Liver (tissue), 3 donors: ENCODE measurements at regions not wholly inside any gene's neighbourhood (a gene's known extent, or its start where the extent isn't known, plus 50 kb on each side); places are given as distances from the start of the nearest gene placed in this dataset.

Source experiments
- EGR1 ChIP-seq, 2 donors: IDR thresholded peaks; 2 replicates each; pipeline ENCODE4 v1.6.1; 2016 to 2018; ENCODE audit warnings: antibody characterized with exemption in 2 of 2, low read depth in 2 of 2
- GABPA ChIP-seq, 2 donors: IDR thresholded peaks in 1 of 2; conservative IDR thresholded peaks in 1 of 2; 2 replicates each; pipeline ENCODE4 v1.6.1; 2016; ENCODE audit warnings: antibody characterized with exemption in 2 of 2, mild to moderate bottlenecking in 1 of 2, moderate library complexity in 1 of 2
- MAX ChIP-seq: IDR thresholded peaks from 2 replicates; pipeline ENCODE4 v1.6.1; 2016; ENCODE audit warnings: antibody characterized with exemption
- RAD21 ChIP-seq, 2 donors: IDR thresholded peaks; 2 replicates each; pipeline ENCODE4 v1.6.1; 2016; ENCODE audit warnings: antibody characterized with exemption in 2 of 2, mild to moderate bottlenecking in 2 of 2
- SP1 ChIP-seq: IDR thresholded peaks from 2 replicates; pipeline ENCODE4 v1.6.1; 2018; ENCODE audit warnings: antibody characterized with exemption, mild to moderate bottlenecking
- TAF1 ChIP-seq: conservative IDR thresholded peaks from 2 replicates; pipeline ENCODE4 v1.6.1; 2016; ENCODE audit warnings: antibody characterized with exemption, mild to moderate bottlenecking
- YY1 ChIP-seq: IDR thresholded peaks from 2 replicates; pipeline ENCODE4 v1.6.1; 2016; ENCODE audit warnings: antibody characterized with exemption, mild to moderate bottlenecking
- TF ChIP-seq, protein P1 (sequence below): fragments of 150-350 bp; IDR thresholded peaks from 2 replicates; pipeline ENCODE4 v1.5.1; 2017; ENCODE audit warnings: improper control_type of control experiment, low read depth, low read length; ENCODE audit not compliant: missing input control
- TF ChIP-seq, protein P2 (sequence below): IDR thresholded peaks from 2 replicates; pipeline ENCODE4 v1.6.1; 2016; ENCODE audit warnings: antibody characterized with exemption, mild to moderate bottlenecking
- TF ChIP-seq, protein P3 (sequence below): IDR thresholded peaks from 2 replicates; pipeline ENCODE4 v1.6.1; 2016; ENCODE audit warnings: antibody characterized with exemption
- TF ChIP-seq, protein P4 (sequence below): IDR thresholded peaks from 2 replicates; pipeline ENCODE4 v1.6.1; 2016; ENCODE audit warnings: antibody characterized with exemption
- donor health status: healthy.
- donor health status: healthy.

- TF ChIP-seq, protein P1, sequence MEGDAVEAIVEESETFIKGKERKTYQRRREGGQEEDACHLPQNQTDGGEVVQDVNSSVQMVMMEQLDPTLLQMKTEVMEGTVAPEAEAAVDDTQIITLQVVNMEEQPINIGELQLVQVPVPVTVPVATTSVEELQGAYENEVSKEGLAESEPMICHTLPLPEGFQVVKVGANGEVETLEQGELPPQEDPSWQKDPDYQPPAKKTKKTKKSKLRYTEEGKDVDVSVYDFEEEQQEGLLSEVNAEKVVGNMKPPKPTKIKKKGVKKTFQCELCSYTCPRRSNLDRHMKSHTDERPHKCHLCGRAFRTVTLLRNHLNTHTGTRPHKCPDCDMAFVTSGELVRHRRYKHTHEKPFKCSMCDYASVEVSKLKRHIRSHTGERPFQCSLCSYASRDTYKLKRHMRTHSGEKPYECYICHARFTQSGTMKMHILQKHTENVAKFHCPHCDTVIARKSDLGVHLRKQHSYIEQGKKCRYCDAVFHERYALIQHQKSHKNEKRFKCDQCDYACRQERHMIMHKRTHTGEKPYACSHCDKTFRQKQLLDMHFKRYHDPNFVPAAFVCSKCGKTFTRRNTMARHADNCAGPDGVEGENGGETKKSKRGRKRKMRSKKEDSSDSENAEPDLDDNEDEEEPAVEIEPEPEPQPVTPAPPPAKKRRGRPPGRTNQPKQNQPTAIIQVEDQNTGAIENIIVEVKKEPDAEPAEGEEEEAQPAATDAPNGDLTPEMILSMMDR = no peak
- TF ChIP-seq, protein P2, sequence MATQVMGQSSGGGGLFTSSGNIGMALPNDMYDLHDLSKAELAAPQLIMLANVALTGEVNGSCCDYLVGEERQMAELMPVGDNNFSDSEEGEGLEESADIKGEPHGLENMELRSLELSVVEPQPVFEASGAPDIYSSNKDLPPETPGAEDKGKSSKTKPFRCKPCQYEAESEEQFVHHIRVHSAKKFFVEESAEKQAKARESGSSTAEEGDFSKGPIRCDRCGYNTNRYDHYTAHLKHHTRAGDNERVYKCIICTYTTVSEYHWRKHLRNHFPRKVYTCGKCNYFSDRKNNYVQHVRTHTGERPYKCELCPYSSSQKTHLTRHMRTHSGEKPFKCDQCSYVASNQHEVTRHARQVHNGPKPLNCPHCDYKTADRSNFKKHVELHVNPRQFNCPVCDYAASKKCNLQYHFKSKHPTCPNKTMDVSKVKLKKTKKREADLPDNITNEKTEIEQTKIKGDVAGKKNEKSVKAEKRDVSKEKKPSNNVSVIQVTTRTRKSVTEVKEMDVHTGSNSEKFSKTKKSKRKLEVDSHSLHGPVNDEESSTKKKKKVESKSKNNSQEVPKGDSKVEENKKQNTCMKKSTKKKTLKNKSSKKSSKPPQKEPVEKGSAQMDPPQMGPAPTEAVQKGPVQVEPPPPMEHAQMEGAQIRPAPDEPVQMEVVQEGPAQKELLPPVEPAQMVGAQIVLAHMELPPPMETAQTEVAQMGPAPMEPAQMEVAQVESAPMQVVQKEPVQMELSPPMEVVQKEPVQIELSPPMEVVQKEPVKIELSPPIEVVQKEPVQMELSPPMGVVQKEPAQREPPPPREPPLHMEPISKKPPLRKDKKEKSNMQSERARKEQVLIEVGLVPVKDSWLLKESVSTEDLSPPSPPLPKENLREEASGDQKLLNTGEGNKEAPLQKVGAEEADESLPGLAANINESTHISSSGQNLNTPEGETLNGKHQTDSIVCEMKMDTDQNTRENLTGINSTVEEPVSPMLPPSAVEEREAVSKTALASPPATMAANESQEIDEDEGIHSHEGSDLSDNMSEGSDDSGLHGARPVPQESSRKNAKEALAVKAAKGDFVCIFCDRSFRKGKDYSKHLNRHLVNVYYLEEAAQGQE = no peak
- TF ChIP-seq MAX = no peak
- no peak for TF ChIP-seq GABPA (IDR thresholded peaks at IDR 0.05 in 1 of 2, conservative IDR thresholded peaks at IDR 0.05 in 1 of 2)
- no peak for TF ChIP-seq TAF1
- no peak for TF ChIP-seq YY1
- TF ChIP-seq, protein P3, sequence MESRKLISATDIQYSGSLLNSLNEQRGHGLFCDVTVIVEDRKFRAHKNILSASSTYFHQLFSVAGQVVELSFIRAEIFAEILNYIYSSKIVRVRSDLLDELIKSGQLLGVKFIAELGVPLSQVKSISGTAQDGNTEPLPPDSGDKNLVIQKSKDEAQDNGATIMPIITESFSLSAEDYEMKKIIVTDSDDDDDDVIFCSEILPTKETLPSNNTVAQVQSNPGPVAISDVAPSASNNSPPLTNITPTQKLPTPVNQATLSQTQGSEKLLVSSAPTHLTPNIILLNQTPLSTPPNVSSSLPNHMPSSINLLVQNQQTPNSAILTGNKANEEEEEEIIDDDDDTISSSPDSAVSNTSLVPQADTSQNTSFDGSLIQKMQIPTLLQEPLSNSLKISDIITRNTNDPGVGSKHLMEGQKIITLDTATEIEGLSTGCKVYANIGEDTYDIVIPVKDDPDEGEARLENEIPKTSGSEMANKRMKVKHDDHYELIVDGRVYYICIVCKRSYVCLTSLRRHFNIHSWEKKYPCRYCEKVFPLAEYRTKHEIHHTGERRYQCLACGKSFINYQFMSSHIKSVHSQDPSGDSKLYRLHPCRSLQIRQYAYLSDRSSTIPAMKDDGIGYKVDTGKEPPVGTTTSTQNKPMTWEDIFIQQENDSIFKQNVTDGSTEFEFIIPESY = no peak
- TF ChIP-seq SP1 = no peak
- no peak for TF ChIP-seq EGR1 (IDR thresholded peaks at IDR 0.05; ENCODE audit: low read depth in 2 of 2)
- TF ChIP-seq, protein P4, sequence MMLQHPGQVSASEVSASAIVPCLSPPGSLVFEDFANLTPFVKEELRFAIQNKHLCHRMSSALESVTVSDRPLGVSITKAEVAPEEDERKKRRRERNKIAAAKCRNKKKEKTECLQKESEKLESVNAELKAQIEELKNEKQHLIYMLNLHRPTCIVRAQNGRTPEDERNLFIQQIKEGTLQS = no peak
- no peak for TF ChIP-seq RAD21 (IDR thresholded peaks at IDR 0.05)
Measured at GRCh38 chr4:81773557-81773956, 301.9 kb upstream of the RASGEF1B start.
